ENCODE measurements at regions not wholly inside any gene's neighbourhood (a gene's known extent, or its start where the extent isn't known, plus 50 kb on each side); places are given as distances from the start of the nearest gene placed in this dataset.

DNA sequence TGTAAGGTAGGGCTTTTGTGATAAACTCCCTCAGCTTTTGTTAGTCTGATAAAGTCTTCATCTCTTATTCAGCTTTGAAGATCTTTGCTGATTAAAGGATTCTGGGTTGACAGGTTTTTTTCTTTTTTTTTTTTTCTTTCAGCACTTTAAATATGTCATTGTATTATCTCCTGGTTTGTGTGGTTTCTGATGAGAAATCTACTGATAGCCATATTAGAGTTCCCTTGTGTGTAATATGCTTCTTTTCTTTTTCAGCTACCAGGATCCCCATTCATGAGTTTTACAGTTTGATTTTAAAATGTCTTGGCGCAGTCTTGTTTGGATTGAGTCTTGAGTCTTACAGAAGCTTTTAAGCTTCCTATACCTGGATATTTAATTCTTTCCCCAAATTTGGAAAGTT, 504.5 kb downstream of the TLL1 start:
- DNase-seq, result no peak

DNA sequence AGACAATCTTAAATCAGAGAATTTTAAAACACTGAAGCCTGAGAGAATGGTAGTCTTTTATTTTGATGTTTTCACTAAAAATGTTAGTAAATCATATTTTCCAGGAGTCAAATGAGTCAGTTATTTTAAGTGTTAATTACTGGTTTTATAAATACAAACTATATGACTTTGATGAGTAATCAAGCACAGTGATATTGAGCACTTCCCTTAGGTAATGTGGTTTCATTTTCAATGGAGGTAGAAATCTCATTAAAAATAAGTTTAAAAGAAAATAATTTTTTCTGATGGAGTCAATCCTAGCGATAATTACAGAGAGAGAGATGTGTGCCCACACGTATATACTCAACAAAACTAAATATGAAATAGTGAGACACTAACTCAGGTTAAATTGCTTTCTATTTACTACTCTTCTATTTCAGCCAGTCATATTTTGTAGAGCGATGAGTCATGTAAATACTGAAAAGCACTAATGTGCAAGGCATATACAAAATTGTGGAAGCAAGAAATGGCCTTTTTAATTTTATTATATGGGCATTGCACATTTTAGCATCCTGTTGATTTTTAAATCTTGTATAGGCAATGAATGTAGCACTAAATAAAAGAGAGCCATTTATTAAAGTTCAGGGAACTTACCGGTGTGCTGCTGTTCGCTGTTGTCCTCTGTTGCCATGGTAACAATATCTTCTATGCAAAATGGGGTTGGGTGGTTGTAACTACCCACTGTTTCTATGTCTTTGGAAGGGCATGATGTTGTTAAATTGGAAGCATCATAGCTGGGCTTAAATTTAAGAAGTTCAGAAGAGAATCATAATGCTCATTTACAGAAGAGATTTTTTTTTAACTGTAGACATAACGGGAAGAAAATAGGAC, 513.7 kb downstream of the TLL1 start:
- no peak for DNase-seq

DNA sequence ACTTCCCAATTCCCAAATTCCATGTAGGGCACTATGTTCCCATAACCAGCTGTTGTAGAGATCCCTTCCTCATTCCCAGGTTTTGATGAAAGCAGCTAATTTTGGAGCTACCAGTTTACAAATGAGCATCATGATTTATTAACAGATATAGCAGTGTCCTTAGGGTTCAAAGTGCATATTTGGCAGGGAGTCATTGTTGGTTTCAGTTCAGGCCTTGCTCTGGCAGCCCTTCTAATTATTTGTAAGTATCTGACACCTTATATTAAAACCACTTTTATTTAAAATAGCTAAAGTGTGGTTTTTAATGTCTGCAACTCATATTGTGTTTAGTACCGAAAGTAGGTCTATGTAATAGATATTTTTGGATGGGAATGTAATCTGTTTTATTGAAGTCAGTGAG, 518.5 kb downstream of the TLL1 start:
- DNase-seq, result no peak

DNA sequence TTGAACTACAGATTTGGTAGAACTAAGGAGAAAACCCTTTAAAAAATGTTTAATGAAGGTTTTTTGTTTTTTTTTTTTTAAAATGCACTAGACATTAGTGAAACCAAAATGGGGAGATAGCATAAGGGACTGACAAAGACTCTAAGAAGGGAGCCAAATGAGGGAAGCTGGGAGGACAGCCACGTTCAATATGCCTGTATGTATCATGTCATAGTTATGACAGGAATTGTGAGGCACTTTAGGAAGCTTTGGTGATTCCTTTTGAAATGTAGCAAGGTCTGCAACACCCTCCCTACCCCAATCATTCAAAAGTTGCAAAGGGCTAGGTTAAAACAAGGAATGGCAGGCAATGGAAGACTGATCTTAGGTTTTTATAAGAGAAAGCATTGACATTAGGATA, 526.0 kb downstream of the TLL1 start:
- DNase-seq, result no peak

DNA sequence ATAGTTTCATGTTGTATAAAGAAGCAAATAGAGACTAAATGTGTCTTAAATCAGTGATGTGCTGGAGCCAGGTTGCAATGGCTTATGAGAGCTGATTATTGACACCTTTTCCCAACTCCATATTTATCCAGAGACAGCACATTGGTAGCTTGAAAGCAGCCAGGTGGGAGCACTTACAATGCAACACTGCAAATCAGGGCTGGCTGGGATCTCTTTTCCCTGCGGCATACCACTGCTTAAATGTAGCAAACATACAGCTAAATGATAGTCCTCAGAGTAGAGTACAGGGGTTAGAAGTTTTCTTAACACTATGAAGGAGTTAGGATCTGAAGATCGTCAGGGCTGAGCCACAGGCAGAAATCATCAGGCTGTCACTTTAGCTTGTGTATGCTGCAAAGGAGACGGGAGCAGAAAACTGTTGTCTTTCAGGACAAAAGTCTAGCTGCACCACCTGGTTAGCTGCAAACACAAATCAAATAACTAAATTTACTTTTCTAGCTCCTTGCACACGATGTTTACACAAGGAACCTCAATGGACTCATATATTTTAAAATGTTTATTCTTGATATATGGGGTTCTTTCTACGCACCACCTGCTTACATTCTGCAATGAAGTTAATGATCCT, 527.3 kb downstream of the TLL1 start:
- DNase-seq, result no peak

DNA sequence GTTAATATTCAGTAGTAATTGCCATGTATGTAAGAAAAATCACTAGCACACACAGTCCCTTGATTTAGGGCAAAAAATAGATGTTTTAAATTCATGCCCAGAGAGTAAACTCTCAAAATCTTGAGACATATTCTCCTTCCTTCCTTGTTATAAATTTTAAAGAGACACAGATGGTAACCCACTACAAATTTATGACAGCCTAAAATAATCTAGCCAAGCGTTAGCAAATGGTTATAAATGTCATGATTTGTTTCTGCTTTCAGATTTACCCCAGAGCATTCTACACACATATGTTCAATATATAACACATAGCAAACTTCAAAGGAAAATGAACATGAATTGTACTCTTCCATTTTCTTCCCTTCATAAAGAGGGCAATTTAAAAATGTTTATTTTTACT, 540.3 kb downstream of the TLL1 start:
- DNase-seq, result no peak

DNA sequence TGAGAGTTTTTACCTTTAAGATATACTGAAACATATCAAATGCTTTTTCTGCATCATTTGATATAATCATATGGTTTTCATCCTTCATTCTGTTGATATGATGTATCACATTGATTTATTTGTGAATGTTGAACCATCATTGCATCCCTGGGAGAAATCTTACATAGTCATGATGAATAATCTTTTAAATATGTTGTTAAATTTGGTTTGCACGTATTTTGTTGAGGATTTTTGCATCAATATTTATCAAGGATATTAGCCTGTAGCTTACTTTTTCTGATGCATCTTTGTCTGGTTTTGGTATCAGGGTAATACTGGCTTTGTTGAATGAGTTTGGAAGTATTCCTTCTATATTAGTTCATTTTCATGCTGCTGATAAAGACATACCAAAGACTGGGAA, 541.4 kb downstream of the TLL1 start:
- no peak for DNase-seq

DNA sequence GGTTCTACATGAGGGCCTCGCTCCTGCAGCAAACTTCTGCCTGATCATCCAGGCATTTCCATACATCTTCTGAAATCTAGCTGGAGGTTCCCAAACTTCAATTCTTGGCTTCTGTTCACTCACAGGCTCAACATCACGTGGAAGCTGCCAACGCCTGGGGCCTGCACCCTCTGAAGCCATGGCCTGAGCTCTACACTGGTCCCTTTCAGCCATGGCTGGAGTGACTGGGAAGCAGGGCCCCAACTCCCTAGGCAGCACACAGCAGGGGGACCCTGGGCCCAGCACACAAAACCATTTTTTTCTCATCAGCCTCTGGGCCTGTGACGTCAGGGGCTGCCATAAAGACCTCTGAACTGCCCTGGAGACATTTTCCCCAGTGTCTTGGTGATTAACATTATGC, 542.7 kb downstream of the TLL1 start:
- DNase-seq, result no peak

DNA sequence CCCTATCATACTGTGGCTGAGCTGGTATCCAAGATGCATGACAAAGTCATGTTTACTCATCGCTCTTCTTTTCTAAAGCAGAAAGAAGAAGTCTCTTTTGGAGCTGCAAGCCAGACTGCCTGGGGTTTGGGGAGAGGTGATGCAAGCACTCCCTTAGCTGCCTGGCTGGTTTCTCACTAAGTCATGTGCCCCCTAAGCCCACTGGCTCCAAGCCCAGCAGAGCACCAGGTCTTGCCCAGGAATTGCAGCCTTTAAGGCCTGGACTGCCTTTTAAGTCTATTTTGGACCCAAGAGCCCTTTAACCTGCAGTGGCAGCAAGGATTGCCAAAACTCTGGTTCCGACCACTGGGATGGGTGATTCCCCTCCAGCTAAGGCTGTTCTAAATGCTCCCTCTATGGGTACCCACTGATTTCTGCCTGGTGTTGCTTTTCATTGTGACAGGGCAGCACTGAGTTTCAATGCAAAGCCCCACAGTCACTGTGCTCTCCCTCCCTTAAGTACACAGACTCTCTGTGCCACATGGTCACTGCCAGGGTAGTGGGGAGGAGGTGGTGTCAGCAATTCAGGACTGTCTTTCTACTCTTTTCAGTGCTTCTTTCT, 548.6 kb downstream of the TLL1 start:
- no peak for DNase-seq

DNA sequence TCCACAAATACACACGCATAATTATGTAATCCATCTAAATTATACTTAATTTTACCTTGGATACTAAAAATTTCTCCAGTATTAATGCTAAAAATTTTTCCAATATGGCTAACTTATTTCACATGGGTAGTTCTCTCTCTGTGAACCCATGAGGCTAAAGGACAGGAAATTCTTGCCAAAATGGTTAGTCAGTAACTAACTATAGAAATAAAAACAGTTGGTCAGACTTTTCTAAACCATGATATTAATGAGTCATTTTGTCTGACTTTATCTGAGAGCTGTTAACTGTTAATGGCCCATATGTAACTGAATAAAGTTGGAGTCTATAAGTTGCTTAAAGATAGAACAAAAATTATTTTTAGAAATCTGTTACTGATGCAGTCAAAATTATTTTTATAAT, 549.4 kb downstream of the TLL1 start:
- DNase-seq, result no peak

DNA sequence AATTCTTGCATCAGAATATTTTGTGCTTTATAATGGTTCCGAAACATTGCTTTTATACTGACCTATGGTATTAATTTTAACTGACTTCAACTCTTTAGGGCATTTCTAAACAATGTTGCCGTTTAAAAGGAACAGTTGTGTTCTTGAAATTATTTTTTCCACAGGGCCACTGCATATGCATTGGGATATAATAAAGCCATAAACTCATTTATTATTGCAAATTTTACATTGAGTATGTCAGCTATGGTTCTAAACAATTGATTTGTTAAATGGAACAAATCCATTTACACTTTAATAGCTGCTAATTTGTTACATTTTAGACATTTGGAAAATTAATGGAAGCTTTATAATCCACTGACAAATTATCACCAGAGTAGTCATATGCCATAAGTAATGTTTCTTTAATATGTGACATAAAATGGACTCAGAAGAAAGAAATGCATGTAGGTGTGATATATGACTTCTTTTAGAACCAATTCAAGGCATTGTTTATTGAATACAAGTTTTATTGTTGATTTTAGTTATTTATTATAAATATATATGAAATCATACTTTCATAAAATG, 553.3 kb downstream of the TLL1 start:
- no peak for DNase-seq

DNA sequence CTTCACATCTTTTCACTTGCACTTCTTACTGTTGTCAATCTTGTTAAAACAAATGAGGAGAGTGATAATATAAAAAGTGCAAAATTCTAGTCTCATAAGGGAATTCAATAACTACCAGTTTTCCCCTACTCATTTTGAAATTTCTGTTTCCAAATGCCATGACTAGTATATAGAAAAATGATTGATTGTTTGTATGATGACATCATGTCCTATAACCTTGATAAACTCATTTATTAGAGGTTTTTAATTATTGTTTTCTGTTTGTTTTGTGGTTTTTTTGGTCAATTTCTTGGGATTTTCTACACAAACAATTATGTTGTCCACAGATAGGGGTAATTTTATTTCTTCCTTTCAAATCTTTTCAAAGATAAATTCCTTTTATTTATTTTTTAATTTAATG, 559.1 kb downstream of the TLL1 start:
- DNase-seq, result no peak

DNA sequence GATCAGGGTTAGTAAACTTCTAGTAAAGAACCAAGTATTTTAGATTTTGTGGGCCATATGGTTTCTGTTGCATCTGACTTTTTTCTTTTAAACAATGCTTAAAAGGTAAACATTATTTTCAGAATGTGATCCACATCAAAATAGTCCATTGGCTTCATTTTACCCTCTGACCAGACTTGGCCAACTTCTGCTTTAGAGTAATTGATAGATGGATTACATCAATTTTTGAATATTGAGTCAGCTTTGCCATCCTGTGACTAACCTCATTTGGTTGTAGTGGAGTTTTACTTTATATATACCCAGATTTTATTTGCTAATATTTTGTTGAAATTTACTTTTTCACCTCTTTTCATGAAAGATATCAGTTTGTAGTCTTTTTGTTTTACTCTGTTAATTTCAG, 559.8 kb downstream of the TLL1 start:
- DNase-seq, result no peak

DNA sequence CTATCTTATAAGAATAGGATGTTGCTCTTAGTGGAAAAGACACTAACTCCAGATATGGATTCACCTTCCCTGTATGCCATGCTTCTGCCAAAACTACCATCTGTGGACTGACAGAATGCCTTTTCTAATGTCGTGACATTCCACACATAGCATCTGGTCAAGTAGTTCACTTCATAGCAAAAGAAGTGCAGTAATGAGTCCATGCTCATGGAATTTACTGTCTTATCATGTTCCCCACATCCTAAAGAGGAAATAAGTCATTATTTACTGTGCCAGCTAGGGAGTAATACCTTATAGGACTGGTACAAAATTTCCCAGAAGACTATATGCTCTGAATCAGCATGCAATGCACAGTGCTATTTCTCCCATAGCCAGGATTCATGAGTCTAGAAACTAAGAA, 562.4 kb downstream of the TLL1 start:
- DNase-seq, result no peak

DNA sequence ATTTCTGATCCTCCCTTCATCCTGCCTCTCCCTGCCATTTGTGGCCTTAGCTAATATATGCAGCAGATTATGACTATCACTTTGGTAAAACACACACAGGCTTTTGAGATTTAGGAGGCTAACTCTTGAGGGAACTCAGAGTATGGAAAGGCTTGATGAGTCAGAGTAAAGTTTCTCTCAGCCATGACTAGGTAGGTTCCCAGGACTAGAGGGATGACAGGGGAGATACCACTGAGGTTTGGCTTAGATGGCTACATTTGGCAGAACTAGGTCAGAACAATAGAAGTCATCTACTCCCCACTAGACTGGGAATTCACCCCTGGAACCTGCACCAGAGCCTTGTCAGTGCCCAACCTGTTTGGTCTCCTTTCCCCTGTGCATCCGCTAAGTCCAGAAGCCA, 585.7 kb downstream of the TLL1 start:
- DNase-seq, result no peak

DNA sequence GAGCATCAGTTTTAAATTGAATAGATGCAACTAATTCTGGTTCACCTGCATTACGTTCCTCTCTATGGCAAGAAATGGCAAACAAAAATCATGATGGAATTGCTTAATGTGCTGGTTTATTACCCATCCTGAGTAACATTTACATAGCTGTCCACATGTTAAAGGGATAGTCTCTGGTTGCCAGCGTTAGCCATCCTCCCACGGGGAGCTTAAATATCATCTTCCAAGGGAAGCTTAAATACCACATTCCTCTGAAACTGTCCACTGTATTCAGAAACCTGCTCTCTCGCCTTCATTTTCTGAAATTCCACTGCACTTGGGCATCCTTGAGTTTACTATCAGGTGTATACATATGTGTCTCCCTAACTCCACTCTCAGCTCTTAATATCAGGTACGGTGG, 586.6 kb downstream of the TLL1 start:
- DNase-seq, result no peak

DNA sequence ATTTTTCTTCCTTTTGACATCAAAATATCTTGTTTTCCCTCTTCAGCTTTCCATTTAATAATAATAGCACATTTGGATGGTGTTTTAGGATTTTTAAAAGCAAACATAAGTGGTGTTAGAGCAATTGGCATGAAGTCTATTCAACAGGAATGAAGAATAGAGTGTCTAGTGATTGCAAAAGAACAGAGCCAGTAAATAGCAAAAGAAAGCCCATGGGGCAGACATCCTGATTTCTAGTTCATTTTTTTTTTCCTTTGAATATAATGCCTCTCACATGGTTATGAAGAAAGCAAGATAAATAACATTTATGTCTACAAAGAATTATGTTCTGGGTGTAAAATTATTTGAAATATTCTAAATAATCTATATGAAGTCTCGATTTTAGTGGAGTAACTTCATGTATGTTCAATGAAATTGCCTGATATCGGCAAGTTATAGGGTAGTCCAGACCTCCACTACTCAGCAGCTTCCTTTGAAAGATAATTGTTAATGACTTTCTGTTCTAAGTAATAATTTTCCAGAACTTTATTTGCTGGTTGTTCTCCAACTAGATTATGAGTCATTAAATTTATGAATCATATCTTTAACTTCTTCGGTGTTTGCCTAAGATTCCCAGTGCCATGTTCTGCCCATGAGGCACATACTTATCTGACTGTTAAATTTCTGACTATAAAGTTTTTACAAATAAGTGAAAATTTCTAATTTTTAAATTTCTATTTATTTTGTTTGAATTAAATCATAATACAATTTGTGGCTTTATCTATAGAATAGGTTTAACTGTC, 587.9 kb downstream of the TLL1 start:
- no peak for DNase-seq

DNA sequence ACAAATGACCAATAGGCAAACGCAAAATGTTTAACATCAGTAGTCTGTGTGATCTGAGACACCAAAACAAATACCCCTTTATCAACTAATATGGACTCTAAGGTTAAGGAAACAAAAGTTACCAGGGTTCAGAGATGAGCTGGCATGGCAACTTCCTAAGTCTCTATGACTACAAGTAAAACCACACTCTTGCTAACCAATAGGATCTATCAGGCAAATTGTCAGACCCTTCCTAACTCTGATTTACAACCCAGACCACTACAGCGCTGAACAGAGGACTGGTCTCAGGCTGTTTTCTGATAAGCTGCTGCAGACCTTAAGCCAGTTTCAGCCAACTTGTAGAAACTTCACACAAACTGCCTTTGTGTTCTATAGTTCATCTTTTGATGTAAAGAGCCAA, 608.0 kb downstream of the TLL1 start:
- DNase-seq, result no peak

DNA sequence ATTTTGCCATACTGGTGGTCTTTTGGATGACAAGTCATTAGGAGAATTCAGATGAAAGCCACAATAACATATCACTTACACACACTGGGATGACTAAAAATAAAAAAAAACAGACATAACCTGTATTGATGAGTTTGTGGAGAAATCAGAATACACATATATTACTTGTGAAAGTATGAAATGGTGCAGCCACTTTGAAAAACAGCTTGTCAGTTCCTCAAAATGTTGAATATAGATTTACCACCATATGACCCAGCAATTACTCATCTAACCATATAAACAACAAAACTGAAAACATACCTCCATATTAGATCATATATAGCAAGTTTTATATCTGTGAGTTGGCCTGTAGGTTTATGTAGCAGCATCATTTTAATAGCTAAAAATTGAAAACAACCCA, 608.7 kb downstream of the TLL1 start:
- DNase-seq, result no peak

DNA sequence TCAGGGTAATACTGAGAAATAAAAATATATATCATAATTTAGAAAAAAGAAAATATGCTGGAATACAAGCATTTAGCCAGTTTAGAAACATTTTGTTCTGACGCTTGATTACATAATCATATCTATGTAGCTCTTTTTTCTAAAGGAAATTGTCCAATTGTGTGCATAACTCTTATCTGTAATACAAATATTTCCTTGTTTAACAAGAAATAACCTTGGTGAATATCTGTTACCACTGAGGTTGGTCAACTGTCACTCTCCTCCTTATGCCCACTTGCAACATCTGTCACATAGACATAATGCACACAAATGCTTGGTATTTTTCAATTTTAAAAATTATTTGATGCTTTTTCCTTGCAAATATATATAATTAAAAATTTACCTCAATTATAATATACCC, 609.7 kb downstream of the TLL1 start:
- DNase-seq, result no peak

DNA sequence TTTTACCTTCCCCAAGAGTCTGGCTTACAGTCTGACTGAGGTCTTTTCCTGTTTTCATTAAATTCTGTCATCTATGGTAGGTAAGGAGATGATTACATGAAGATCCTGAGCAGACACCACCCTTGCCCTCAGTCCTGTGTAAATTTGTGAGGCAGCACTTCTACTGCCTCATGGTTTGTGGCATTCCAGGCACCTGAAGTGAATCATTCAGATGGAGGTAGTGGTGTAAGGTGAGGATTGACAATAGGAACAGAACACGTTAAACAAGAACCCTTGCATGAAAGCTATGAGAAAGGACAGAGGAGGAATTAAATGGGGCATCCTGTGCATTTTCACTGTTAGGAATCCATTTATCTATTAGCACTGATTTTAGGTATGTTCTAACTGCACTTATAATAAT, 618.6 kb downstream of the TLL1 start:
- DNase-seq, result no peak

DNA sequence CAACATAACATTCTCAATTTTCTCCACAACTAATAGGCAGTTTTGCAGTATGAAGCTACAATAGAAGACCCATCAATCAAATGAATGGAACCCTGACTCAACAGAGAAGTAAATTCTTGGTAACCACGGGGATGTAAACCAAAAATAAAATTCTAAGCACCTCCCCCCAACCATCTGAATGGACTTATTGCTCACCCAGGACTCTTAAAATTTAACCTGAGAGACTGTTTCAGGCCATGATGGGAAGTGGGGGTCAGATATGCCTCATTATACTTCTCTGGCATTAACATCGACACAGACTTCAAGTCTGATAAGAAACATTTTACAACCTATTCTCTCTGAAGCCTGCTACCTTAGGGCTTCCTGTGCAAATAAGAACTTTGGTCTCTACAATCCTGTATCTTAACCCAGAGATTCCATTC, 620.9 kb downstream of the TLL1 start:
- no peak for DNase-seq

DNA sequence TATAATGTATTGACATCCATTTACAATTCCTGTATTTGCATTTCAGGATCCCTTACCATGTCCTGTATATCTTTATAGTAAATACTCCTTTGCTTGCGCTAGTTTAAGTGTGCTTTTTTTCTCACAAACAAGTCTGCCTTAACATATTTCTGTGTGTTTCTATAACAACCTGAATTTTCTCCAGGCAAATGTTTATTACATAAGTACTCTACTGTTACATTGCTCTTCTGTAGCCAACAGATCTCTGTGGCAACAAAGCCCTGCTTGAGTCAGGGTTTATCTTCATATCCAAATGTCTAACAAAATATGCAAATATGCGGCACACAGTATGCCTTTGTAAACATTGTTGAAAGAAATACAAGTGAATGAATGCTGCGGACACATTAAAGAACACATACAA, 625.5 kb downstream of the TLL1 start:
- DNase-seq, result no peak
